Trophoblast cell (in vitro differentiated cells and primary cell): ENCODE measurements at regions not wholly inside any gene's neighbourhood (a gene's known extent, or its start where the extent isn't known, plus 50 kb on each side); places are given as distances from the start of the nearest gene placed in this dataset.

Source experiments
- DNase-seq, 2 donors: peaks; one replicate each; pipeline ENCODE4 v3.0.0-alpha.2; 2016
- H2AFZ ChIP-seq: 2 replicates; pipeline ENCODE4 v1.6.1; 2013; ENCODE audit warnings: low read length, moderate library complexity, mild to moderate bottlenecking; ENCODE audit not compliant: insufficient read depth, poor library complexity
- H2AK5ac ChIP-seq: 2 replicates; pipeline ENCODE4 v1.6.1; 2013; ENCODE audit warnings: mild to moderate bottlenecking, low read length
- H2BK120ac ChIP-seq: 2 replicates; pipeline ENCODE4 v1.6.1; 2013; ENCODE audit warnings: low read length, mild to moderate bottlenecking, moderate library complexity; ENCODE audit not compliant: insufficient read depth, poor library complexity
- H2BK12ac ChIP-seq: 2 replicates; pipeline ENCODE4 v1.6.1; 2013; ENCODE audit warnings: mild to moderate bottlenecking, low read length, moderate library complexity
- H2BK5ac ChIP-seq: 2 replicates; pipeline ENCODE4 v1.6.1; 2013; ENCODE audit warnings: low read length, low read depth, moderate library complexity, mild to moderate bottlenecking; ENCODE audit not compliant: poor library complexity
- H3K14ac ChIP-seq: 2 replicates; pipeline ENCODE4 v1.6.1; 2013; ENCODE audit warnings: mild to moderate bottlenecking, low read length
- H3K18ac ChIP-seq: 2 replicates; pipeline ENCODE4 v1.6.1; 2013; ENCODE audit warnings: mild to moderate bottlenecking, low read length
- H3K23ac ChIP-seq: 2 replicates; pipeline ENCODE4 v1.6.1; 2013; ENCODE audit warnings: low read length
- H3K27ac ChIP-seq: 2 replicates; pipeline ENCODE4 v1.5.1; 2013; ENCODE audit warnings: low read depth, mild to moderate bottlenecking, inconsistent platforms, low read length, moderate library complexity
- H3K27me3 ChIP-seq: 2 replicates; pipeline ENCODE4 v1.6.1; 2013; ENCODE audit warnings: inconsistent platforms, mild to moderate bottlenecking, low read length, moderate library complexity; ENCODE audit not compliant: insufficient read depth
- H3K36me3 ChIP-seq, 2 experiments: 1 replicate in 1 of 2; 2 replicates in 1 of 2; pipeline ENCODE4 v1.6.1; 2013; ENCODE audit warnings: low read length in 2 of 2, mild to moderate bottlenecking in 2 of 2, moderate library complexity in 1 of 2; ENCODE audit not compliant: insufficient read depth in 2 of 2, control insufficient read depth in 1 of 2
- H3K4ac ChIP-seq: 2 replicates; pipeline ENCODE4 v1.6.1; 2013; ENCODE audit warnings: low read depth, mild to moderate bottlenecking, low read length, moderate library complexity
- H3K4me1 ChIP-seq, 2 experiments: 1 replicate in 1 of 2; 2 replicates in 1 of 2; pipeline ENCODE4 v1.6.1; 2013; ENCODE audit warnings: low read length in 2 of 2, mild to moderate bottlenecking in 2 of 2, moderate library complexity in 1 of 2; ENCODE audit not compliant: insufficient read depth in 2 of 2, control insufficient read depth in 1 of 2
- H3K4me2 ChIP-seq: 2 replicates; pipeline ENCODE4 v1.6.1; 2013; ENCODE audit warnings: inconsistent platforms, mild to moderate bottlenecking, low read length, moderate library complexity
- H3K4me3 ChIP-seq: 2 replicates; pipeline ENCODE4 v1.5.1; 2013; ENCODE audit warnings: mild to moderate bottlenecking, low read depth, low read length, inconsistent platforms
- H3K79me1 ChIP-seq: one replicate; pipeline ENCODE4 v1.6.1; 2013; ENCODE audit warnings: low read length
- H3K79me2 ChIP-seq: 2 replicates; pipeline ENCODE4 v1.6.1; 2013; ENCODE audit warnings: low read length, mild to moderate bottlenecking; ENCODE audit not compliant: control insufficient read depth, insufficient read depth, poor library complexity
- H3K9ac ChIP-seq: 2 replicates; pipeline ENCODE4 v1.6.1; 2013; ENCODE audit warnings: mild to moderate bottlenecking, low read length
- H3K9me3 ChIP-seq: 2 replicates; pipeline ENCODE4 v1.6.1; 2013; ENCODE audit warnings: low read depth, mild to moderate bottlenecking, control low read depth, inconsistent platforms, low read length; ENCODE audit not compliant: insufficient read depth
- H4K12ac ChIP-seq: 2 replicates; pipeline ENCODE4 v1.6.1; 2013; ENCODE audit warnings: low read depth, mild to moderate bottlenecking, low read length, moderate library complexity
- H4K8ac ChIP-seq: 2 replicates; pipeline ENCODE4 v1.6.1; 2013; ENCODE audit warnings: low read depth, mild to moderate bottlenecking, low read length, moderate library complexity
- H4K91ac ChIP-seq: one replicate; pipeline ENCODE4 v1.6.1; 2013; ENCODE audit warnings: low read depth, mild to moderate bottlenecking, low read length, moderate library complexity
- WGBS: extraction: QIAGEN DNeasy Blood & Tissue Kit; methylation state at CpG from one replicate; pipeline ENCODE4 v1.1.7; 2013; ENCODE audit warnings: missing lambda C conversion rate; ENCODE audit not compliant: insufficient read length, insufficient coverage; ENCODE audit errors: extremely low coverage; 5-methylcytosine and 5-hydroxymethylcytosine counted together

GRCh38 chr10:78261291-78261690, 227.6 kb downstream of the RPS24 start:
- Histone ChIP-seq H3K4me3 (no peak overlapping the region), H4K12ac (no peak overlapping the region), H3K4me2 (no peak overlapping the region), H3K27ac (peak overlapping the region; percentile 87), H3K23ac (no peak overlapping the region), H2AK5ac (peak overlapping the region; percentile 71), H4K8ac (peak overlapping the region; percentile 16), H3K18ac (peak overlapping the region; percentile 75), H3K4ac (peak overlapping the region; percentile 26), H3K36me3 (no peaks in the 10 kb centered on the region), H3K14ac (peak overlapping the region; percentile 58), H4K91ac (peak overlapping the region; percentile 89), H3K9ac (no peak overlapping the region), H3K79me1 (peaks cover 46% of the 10 kb centered on the region), H3K9me3 (no peaks in the 10 kb centered on the region), H2AFZ (no peak overlapping the region), H2BK120ac (peak overlapping the region; percentile 89), H2BK5ac (peak overlapping the region; percentile 73), H2BK12ac (peak overlapping the region; percentile 92), H3K4me1 (peaks cover 31 to 36% of the 10 kb centered on the region in 2 experiments), H3K79me2 (peaks cover 2% of the 10 kb centered on the region), H3K27me3 (no peaks in the 10 kb centered on the region)
- no peak for DNase-seq
- no CpG with 5 or more reads among the region's 4 CpGs for WGBS

- Histone ChIP-seq H3K4me1 (peaks cover 36 to 40% of the 10 kb centered on the region in 2 experiments), H3K36me3 (no peaks in the 10 kb centered on the region), H4K91ac (peak overlapping the region; percentile 89), H3K4me2 (no peak overlapping the region), H3K4me3 (no peak overlapping the region), H2BK5ac (no peak overlapping the region), H3K9ac (no peak overlapping the region), H3K14ac (no peak overlapping the region), H3K27ac (no peak overlapping the region), H3K79me1 (peaks cover 36% of the 10 kb centered on the region), H2BK12ac (peak overlapping the region; percentile 0), H3K4ac (no peak overlapping the region), H4K12ac (no peak overlapping the region), H2BK120ac (peak overlapping the region; percentile 46), H3K79me2 (peaks cover 2% of the 10 kb centered on the region), H3K18ac (no peak overlapping the region), H2AK5ac (no peak overlapping the region), H3K23ac (no peak overlapping the region), H4K8ac (peak overlapping the region; percentile 17), H3K9me3 (peaks cover 1% of the 10 kb centered on the region), H2AFZ (no peak overlapping the region), H3K27me3 (no peaks in the 10 kb centered on the region)
- no peak for DNase-seq
- no CpG with 5 or more reads among the region's 8 CpGs for WGBS
Measured at GRCh38 chr10:78262860-78263259, 229.2 kb downstream of the RPS24 start.

- H2BK12ac ChIP-seq = peak overlapping the region; percentile 45
- H2AK5ac ChIP-seq = peak overlapping the region; percentile 38
- peaks cover 32% of the 10 kb centered on the region for H3K79me1 ChIP-seq
- no peak overlapping the region for H3K4me3 ChIP-seq
- H3K4me1 ChIP-seq = peaks cover 32 to 36% of the 10 kb centered on the region in 2 experiments
- no peaks in the 10 kb centered on the region for H3K27me3 ChIP-seq
- H4K12ac ChIP-seq = no peak overlapping the region
- H3K79me2 ChIP-seq = peaks cover 2% of the 10 kb centered on the region
- H3K18ac ChIP-seq = no peak overlapping the region
- no peak for DNase-seq
- H3K36me3 ChIP-seq = no peaks in the 10 kb centered on the region
- WGBS = no CpG with 5 or more reads among the region's 5 CpGs
- H3K23ac ChIP-seq = no peak overlapping the region
- peaks cover 2% of the 10 kb centered on the region for H3K9me3 ChIP-seq
- H2BK5ac ChIP-seq = no peak overlapping the region
- H3K27ac ChIP-seq = no peak overlapping the region
- no peak overlapping the region for H3K4ac ChIP-seq
- H4K91ac ChIP-seq = peak overlapping the region; percentile 89
- no peak overlapping the region for H3K9ac ChIP-seq
- H4K8ac ChIP-seq = no peak overlapping the region
- no peak overlapping the region for H2BK120ac ChIP-seq
- H2AFZ ChIP-seq = no peak overlapping the region
- no peak overlapping the region for H3K4me2 ChIP-seq
- H3K14ac ChIP-seq = no peak overlapping the region
Measured at GRCh38 chr10:78263521-78263988, 229.9 kb downstream of the RPS24 start.

- Histone ChIP-seq H3K4ac (no peak overlapping the region), H3K36me3 (no peaks in the 10 kb centered on the region)
Measured at GRCh38 chr10:78264361-78264760, 230.7 kb downstream of the RPS24 start.

More at GRCh38 chr10:78264361-78264760, 230.7 kb downstream of the RPS24 start:
- no peak for DNase-seq
- Histone ChIP-seq H3K9me3 (peaks cover 2% of the 10 kb centered on the region), H4K12ac (no peak overlapping the region), H3K4me2 (no peak overlapping the region), H3K18ac (no peak overlapping the region), H2BK5ac (no peak overlapping the region), H3K79me2 (peaks cover 2% of the 10 kb centered on the region), H3K4me3 (no peak overlapping the region), H3K27ac (no peak overlapping the region), H3K9ac (no peak overlapping the region), H3K4me1 (peaks cover 31 to 32% of the 10 kb centered on the region in 2 experiments), H3K27me3 (no peaks in the 10 kb centered on the region), H3K79me1 (peaks cover 27% of the 10 kb centered on the region), H2AFZ (no peak overlapping the region), H2BK12ac (no peak overlapping the region), H2BK120ac (no peak overlapping the region), H3K23ac (no peak overlapping the region), H2AK5ac (no peak overlapping the region), H4K8ac (no peak overlapping the region), H3K14ac (no peak overlapping the region), H4K91ac (no peak overlapping the region)
- no CpG with 5 or more reads among the region's 3 CpGs for WGBS
